Prostate gland (tissue), 2 donors: ENCODE measurements at regions not wholly inside any gene's neighbourhood (a gene's known extent, or its start where the extent isn't known, plus 50 kb on each side); places are given as distances from the start of the nearest gene placed in this dataset.

Experiments
- CTCF ChIP-seq, 4 experiments: fragments of 200-600 bp in 2 of 4; fragments of 450-650 bp in 2 of 4; sonication (generic) in 2 of 4; IDR thresholded peaks; 1 replicate in 3 of 4; 2 replicates in 1 of 4; pipeline ENCODE4 v1.5.1; 2016 to 2019; ENCODE audit warnings: antibody characterized with exemption in 4 of 4, mild to moderate bottlenecking in 2 of 4, moderate library complexity in 2 of 4
- POLR2A ChIP-seq: fragments of 450-650 bp; IDR thresholded peaks from one replicate; pipeline ENCODE4 v1.6.1; 2016; ENCODE audit warnings: antibody characterized with exemption, mild to moderate bottlenecking
- POLR2AphosphoS5 ChIP-seq: sonication (generic); formaldehyde crosslinking; IDR thresholded peaks from one replicate; pipeline ENCODE4 v1.6.1; 2017; ENCODE audit warnings: antibody characterized with exemption

GRCh38 chr2:5561006-5561405, 131.2 kb upstream of the SOX11 start:
- TF ChIP-seq CTCF (IDR thresholded peaks at IDR 0.05) = no peak
- no peak for TF ChIP-seq POLR2AphosphoS5
- TF ChIP-seq POLR2A = no peak
